Adrenal gland (tissue), 9 donors: ENCODE measurements at regions not wholly inside any gene's neighbourhood (a gene's known extent, or its start where the extent isn't known, plus 50 kb on each side); places are given as distances from the start of the nearest gene placed in this dataset.

Experiments
- DNase-seq, 7 donors: peaks; one replicate each; pipeline ENCODE4 v3.0.0-alpha.2; 2019 to 2020
- H3K27ac ChIP-seq, 5 donors: fragments of 200-600 bp; sonication (generic) in 4 of 5; 1 replicate in 3 of 5; 2 replicates in 2 of 5; pipeline versions ENCODE4 v1.5.1 to v1.8.0; 2016 to 2020; ENCODE audit warnings: mild to moderate bottlenecking in 1 of 5
- H3K27me3 ChIP-seq: fragments of 200-600 bp; 2 replicates; pipeline ENCODE4 v1.8.0; 2021
- H3K36me3 ChIP-seq, 2 donors: fragments of 200-600 bp; replicated peaks in 1 of 2; 1 replicate in 1 of 2; 2 replicates in 1 of 2; pipeline versions ENCODE4 v1.5.1 to v1.8.0; 2018 to 2022
- H3K4me1 ChIP-seq, 2 donors: fragments of 200-600 bp; replicated peaks in 1 of 2; 1 replicate in 1 of 2; 2 replicates in 1 of 2; pipeline versions ENCODE4 v1.5.1 to v1.8.0; 2018 to 2021
- H3K4me3 ChIP-seq, 4 donors: fragments of 200-600 bp; sonication (generic) in 3 of 4; one replicate each; pipeline ENCODE4 v1.5.1; 2016 to 2018
- H3K9me3 ChIP-seq, 3 donors: fragments of 200-600 bp; sonication (generic) in 1 of 3; replicated peaks in 1 of 3; 1 replicate in 2 of 3; 2 replicates in 1 of 3; pipeline versions ENCODE4 v1.5.1 to v1.8.0; 2016 to 2021
- POLR2A ChIP-seq, 2 donors: fragments of 450-650 bp; IDR thresholded peaks; one replicate each; pipeline ENCODE4 v1.6.1; 2017; ENCODE audit warnings: antibody characterized with exemption in 2 of 2, mild to moderate bottlenecking in 2 of 2, moderate library complexity in 1 of 2
- WGBS, 4 donors: extraction: QIAGEN DNeasy Blood & Tissue Kit in 2 of 4; methylation state at CpG; one replicate each; pipeline versions ENCODE4 v1.1.5 to v1.1.7; 2013 to 2017; 5-methylcytosine and 5-hydroxymethylcytosine counted together
- intact Hi-C, 2 donors: fragments of 100-400 bp; cut with DNase I; formaldehyde crosslinking; loops; one replicate each; pipeline versions ENCODE4 v1.14.1 to v1.15.0; 2022 to 2023
- TF ChIP-seq, protein P1 (sequence below), 6 experiments: fragments of 450-650 bp in 4 of 6; fragments of 200-600 bp in 2 of 6; sonication (generic) in 1 of 6; IDR thresholded peaks; 1 replicate in 5 of 6; 2 replicates in 1 of 6; pipeline versions ENCODE4 v1.5.1 to v1.8.0; 2016 to 2021; ENCODE audit warnings: antibody characterized with exemption in 6 of 6, mild to moderate bottlenecking in 2 of 6, moderate library complexity in 1 of 6
- donor health status: healthy with polysubstance abuse.
- donor health status: Bipolar disorder and iron deficiency.
- donor health status: DM: yes; HTN: yes; CAD: no.
- donor health status: DM: no; HTN: no; CAD: no.
- donor health status: DM: no; HTN: no; CAD: no.

GRCh38 chr2:155965415-155966063 lies 367.0 kb downstream of the NR4A2 start:
- TF ChIP-seq, protein P1, sequence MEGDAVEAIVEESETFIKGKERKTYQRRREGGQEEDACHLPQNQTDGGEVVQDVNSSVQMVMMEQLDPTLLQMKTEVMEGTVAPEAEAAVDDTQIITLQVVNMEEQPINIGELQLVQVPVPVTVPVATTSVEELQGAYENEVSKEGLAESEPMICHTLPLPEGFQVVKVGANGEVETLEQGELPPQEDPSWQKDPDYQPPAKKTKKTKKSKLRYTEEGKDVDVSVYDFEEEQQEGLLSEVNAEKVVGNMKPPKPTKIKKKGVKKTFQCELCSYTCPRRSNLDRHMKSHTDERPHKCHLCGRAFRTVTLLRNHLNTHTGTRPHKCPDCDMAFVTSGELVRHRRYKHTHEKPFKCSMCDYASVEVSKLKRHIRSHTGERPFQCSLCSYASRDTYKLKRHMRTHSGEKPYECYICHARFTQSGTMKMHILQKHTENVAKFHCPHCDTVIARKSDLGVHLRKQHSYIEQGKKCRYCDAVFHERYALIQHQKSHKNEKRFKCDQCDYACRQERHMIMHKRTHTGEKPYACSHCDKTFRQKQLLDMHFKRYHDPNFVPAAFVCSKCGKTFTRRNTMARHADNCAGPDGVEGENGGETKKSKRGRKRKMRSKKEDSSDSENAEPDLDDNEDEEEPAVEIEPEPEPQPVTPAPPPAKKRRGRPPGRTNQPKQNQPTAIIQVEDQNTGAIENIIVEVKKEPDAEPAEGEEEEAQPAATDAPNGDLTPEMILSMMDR (IDR thresholded peaks at IDR 0.05): no peak
- TF ChIP-seq POLR2A (IDR thresholded peaks at IDR 0.05): no peak
- intact Hi-C loops: no loop called here
- H3K27ac ChIP-seq: no peak overlapping the region
- no peaks in the 10 kb centered on the region for H3K27me3 ChIP-seq
- no peak overlapping the region for H3K4me3 ChIP-seq
- no peaks in the 10 kb centered on the region for H3K9me3 ChIP-seq
- no peaks in the 10 kb centered on the region for H3K4me1 ChIP-seq
- 85 to 94% (median 88%) methylated on average over 13 to 14 of the region's 14 CpGs for WGBS, 4 donors
- DNase-seq: no peak
- H3K36me3 ChIP-seq: no peaks in the 10 kb centered on the region

DNA sequence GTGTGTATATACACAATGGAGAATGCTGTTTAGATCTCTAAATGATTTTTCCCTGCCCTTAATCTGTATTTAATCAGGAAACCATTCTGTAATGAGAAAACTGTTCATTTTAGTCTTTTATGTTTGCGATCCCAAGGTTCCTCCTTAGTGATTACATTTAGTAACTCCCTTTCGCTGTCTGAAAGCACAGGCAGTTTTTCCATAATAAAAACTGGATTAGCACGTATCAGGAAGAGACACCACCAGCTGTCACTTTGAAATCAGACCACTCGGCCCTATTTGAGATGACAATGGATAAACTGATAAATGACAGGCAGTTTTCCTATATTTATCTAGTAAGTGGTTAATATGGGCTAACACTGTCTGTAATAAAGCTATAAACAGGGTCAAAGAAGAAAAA lies 370.9 kb downstream of the NR4A2 start:
- Histone ChIP-seq H3K4me3 (no peak overlapping the region), H3K27ac (no peak overlapping the region), H3K36me3 (no peaks in the 10 kb centered on the region), H3K4me1 (no peaks in the 10 kb centered on the region), H3K9me3 (no peaks in the 10 kb centered on the region), H3K27me3 (no peaks in the 10 kb centered on the region)
- DNase-seq: no peak
- intact Hi-C loops: no loop called here
- WGBS, 4 donors: 52 to 71% (median 68%) methylated on average over 4 of the region's 4 CpGs
- TF ChIP-seq, protein P1 (IDR thresholded peaks at IDR 0.05): no peak
- TF ChIP-seq POLR2A (IDR thresholded peaks at IDR 0.05): no peak

- Histone ChIP-seq H3K27ac (no peak overlapping the region), H3K9me3 (no peaks in the 10 kb centered on the region), H3K36me3 (no peaks in the 10 kb centered on the region), H3K27me3 (no peaks in the 10 kb centered on the region), H3K4me1 (no peaks in the 10 kb centered on the region), H3K4me3 (no peak overlapping the region)
- 49 to 69% (median 55%) methylated on average over 2 of the region's 2 CpGs for WGBS, 4 donors
- no peak for DNase-seq
- intact Hi-C loops: no loop called here
- TF ChIP-seq, protein P1 (IDR thresholded peaks at IDR 0.05): no peak
- no peak for TF ChIP-seq POLR2A (IDR thresholded peaks at IDR 0.05)
Observed at GRCh38 chr2:155958834-155959233, 373.7 kb downstream of the NR4A2 start.

GRCh38 chr2:155947069-155947468 lies 385.5 kb downstream of the NR4A2 start:
- no peak for TF ChIP-seq POLR2A (IDR thresholded peaks at IDR 0.05)
- TF ChIP-seq, protein P1 (IDR thresholded peaks at IDR 0.05): no peak
- whole genome bisulfite sequencing, 4 donors: 70 to 78% (median 74%) methylated on average over 3 of the region's 3 CpGs
- H3K9me3 ChIP-seq: no peaks in the 10 kb centered on the region
- no peaks in the 10 kb centered on the region for H3K4me1 ChIP-seq
- H3K27ac ChIP-seq: no peak overlapping the region
- H3K27me3 ChIP-seq: no peaks in the 10 kb centered on the region
- intact Hi-C loops: no loop called here
- DNase-seq: no peak
- H3K36me3 ChIP-seq: no peaks in the 10 kb centered on the region
- no peak overlapping the region for H3K4me3 ChIP-seq
